ENCODE measurements at regions not wholly inside any gene's neighbourhood (a gene's known extent, or its start where the extent isn't known, plus 50 kb on each side); places are given as distances from the start of the nearest gene placed in this dataset.

GRCh38 chr5:61263561-61264272 lies 68.3 kb upstream of the ZSWIM6 start:
- TF ChIP-seq CBX3 (IDR thresholded peaks at IDR 0.05; ENCODE audit: low read depth) (no peak), CTCF (IDR thresholded peaks at IDR 0.05 in 2 of 3, conservative IDR thresholded peaks at IDR 0.05 in 1 of 3; ENCODE audit: borderline replicate concordance in 1 of 3, insufficient read depth in 1 of 3, low read depth in 2 of 3, low read length in 2 of 3) (no peak), CEBPB (IDR thresholded peaks at IDR 0.05; ENCODE audit: low read depth) (no peak), SP1 (IDR thresholded peaks at IDR 0.05; ENCODE audit: low read depth) (no peak)

Measured in HCT116 (cell line).